Astrocyte (in vitro differentiated cells and primary cell): ENCODE measurements at regions not wholly inside any gene's neighbourhood (a gene's known extent, or its start where the extent isn't known, plus 50 kb on each side); places are given as distances from the start of the nearest gene placed in this dataset.

Source experiments
- DNase-seq: peaks from one replicate; pipeline ENCODE4 v3.0.0-alpha.2; 2010; ENCODE audit warnings: low read depth
- FAIRE-seq: peaks from 2 replicates; lab custom pipeline; 2011; peaks lifted over from hg19 to GRCh38; lab: Jason Lieb, UNC
- H2AFZ ChIP-seq: 2 replicates; pipeline ENCODE4 v1.6.0; 2012; ENCODE audit warnings: low read depth, low read length, inconsistent platforms
- H3K27ac ChIP-seq: 2 replicates; pipeline ENCODE4 v1.5.1; 2011; ENCODE audit warnings: low read depth, low read length, inconsistent platforms
- H3K27me3 ChIP-seq: 2 replicates; pipeline ENCODE4 v1.6.0; 2011; ENCODE audit warnings: low read length, inconsistent platforms; ENCODE audit not compliant: insufficient read depth
- H3K36me3 ChIP-seq: 2 replicates; pipeline ENCODE4 v1.5.1; 2011; ENCODE audit warnings: low read length, inconsistent platforms; ENCODE audit not compliant: insufficient read depth
- H3K4me1 ChIP-seq: 2 replicates; pipeline ENCODE4 v1.5.1; 2011; ENCODE audit warnings: low read length, inconsistent platforms; ENCODE audit not compliant: insufficient read depth
- H3K4me2 ChIP-seq: 2 replicates; pipeline ENCODE4 v1.6.0; 2012; ENCODE audit warnings: low read length, inconsistent platforms
- H3K4me3 ChIP-seq: 2 replicates; pipeline ENCODE4 v1.5.1; 2011; ENCODE audit warnings: low read depth, mild to moderate bottlenecking, low read length, inconsistent platforms; ENCODE audit not compliant: insufficient read depth
- H3K79me2 ChIP-seq: 2 replicates; pipeline ENCODE4 v1.6.0; 2012; ENCODE audit warnings: mild to moderate bottlenecking, low read length, inconsistent platforms; ENCODE audit not compliant: insufficient read depth
- H3K9ac ChIP-seq: 2 replicates; pipeline ENCODE4 v1.6.0; 2012; ENCODE audit warnings: mild to moderate bottlenecking, low read length, inconsistent platforms
- H3K9me3 ChIP-seq: 2 replicates; pipeline ENCODE4 v1.5.1; 2012; ENCODE audit warnings: low read depth, mild to moderate bottlenecking, low read length, inconsistent platforms; ENCODE audit not compliant: insufficient read depth
- H4K20me1 ChIP-seq: 2 replicates; pipeline ENCODE4 v1.6.0; 2012; ENCODE audit warnings: low read length, inconsistent platforms; ENCODE audit not compliant: insufficient read depth
- H3K27ac Mint-ChIP-seq: one replicate; pipeline ENCODE4 v1.8.0; 2021; ENCODE audit warnings: mild to moderate bottlenecking, mixed read lengths; ENCODE audit not compliant: unreplicated experiment
- H3K27me3 Mint-ChIP-seq: one replicate; pipeline ENCODE4 v1.8.0; 2021; ENCODE audit warnings: low read depth, mixed read lengths; ENCODE audit not compliant: unreplicated experiment
- H3K36me3 Mint-ChIP-seq: one replicate; pipeline ENCODE4 v1.8.0; 2021; ENCODE audit warnings: low read depth, mixed read lengths; ENCODE audit not compliant: unreplicated experiment
- H3K4me1 Mint-ChIP-seq: one replicate; pipeline ENCODE4 v1.8.0; 2021; ENCODE audit warnings: low read depth, mixed read lengths; ENCODE audit not compliant: unreplicated experiment
- H3K4me3 Mint-ChIP-seq: one replicate; pipeline ENCODE4 v1.8.0; 2021; ENCODE audit warnings: mild to moderate bottlenecking, moderate library complexity, mixed read lengths; ENCODE audit not compliant: unreplicated experiment
- H3K9me3 Mint-ChIP-seq: one replicate; pipeline ENCODE4 v1.8.0; 2021; ENCODE audit warnings: mild to moderate bottlenecking, mixed read lengths; ENCODE audit not compliant: unreplicated experiment
- CTCF ChIP-seq: IDR thresholded peaks from 2 replicates; pipeline ENCODE4 v1.5.1; 2011; ENCODE audit warnings: low read depth, mild to moderate bottlenecking, inconsistent platforms, low read length, moderate library complexity; ENCODE audit not compliant: insufficient read depth
- EZH2 ChIP-seq: IDR thresholded peaks from 2 replicates; pipeline ENCODE4 v1.6.1; 2012; ENCODE audit warnings: mild to moderate bottlenecking, low read length, inconsistent platforms; ENCODE audit not compliant: insufficient read depth

DNA sequence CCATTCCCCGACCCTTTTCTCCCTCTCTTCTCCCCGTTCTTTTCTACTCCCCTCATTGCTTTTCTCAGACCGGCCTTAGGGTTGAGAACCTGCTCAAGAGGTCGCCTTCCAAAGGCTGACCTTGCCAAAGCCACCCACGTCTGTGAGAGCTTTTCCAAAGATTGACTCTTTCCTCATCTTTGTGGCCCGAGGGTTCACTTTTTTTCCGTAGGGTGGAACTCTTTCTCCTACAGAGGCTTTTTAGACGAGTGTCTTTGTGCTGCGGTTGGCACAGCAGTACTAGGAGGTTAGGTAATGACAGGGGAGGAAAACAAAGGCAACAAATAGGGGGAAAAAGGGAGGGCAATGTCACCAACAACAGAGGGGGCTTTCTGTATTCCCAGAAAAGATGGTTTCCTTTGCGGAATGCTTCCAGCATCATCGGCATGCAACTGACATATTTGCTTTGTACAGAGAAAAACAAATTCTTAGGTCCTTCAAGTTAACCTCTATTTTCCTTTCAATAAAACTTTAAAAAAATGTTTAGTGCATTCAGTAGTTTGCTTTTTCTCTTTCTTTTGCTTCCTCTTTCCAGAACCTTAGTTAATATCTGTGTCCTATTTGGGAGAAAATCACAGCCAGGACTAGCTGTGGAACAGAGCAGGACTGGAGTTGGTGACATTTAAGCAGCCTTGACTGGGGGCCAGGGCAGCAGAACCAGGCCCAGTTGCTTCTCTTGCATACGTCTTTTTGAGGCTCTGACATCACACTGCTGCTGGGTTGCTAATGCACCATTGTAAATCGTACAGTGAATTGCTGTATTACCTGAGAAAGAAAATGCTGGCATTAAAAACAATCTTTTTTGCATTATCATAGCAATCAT lies 188.1 kb upstream of the FANCL start:
- no peaks in the 10 kb centered on the region for H3K27me3 ChIP-seq
- Mint-ChIP-seq H3K9me3 (no peaks in the 10 kb centered on the region), H3K27me3 (no peaks in the 10 kb centered on the region), H3K4me1 (peaks cover 8% of the 10 kb centered on the region), H3K4me3 (peak overlapping the region; percentile 87), H3K27ac (peak overlapping the region; percentile 95), H3K36me3 (no peaks in the 10 kb centered on the region)
- no peak overlapping the region for H3K27ac ChIP-seq
- TF ChIP-seq EZH2 (no peak), CTCF (no peak)
- H3K4me1 ChIP-seq = no peaks in the 10 kb centered on the region
- no peaks in the 10 kb centered on the region for H3K36me3 ChIP-seq
- peak overlapping the region; percentile 43 for H3K4me3 ChIP-seq
- H3K4me2 ChIP-seq = peak overlapping the region; percentile 94
- H3K79me2 ChIP-seq = no peaks in the 10 kb centered on the region
- H2AFZ ChIP-seq = peak overlapping the region; percentile 62
- no peaks in the 10 kb centered on the region for H4K20me1 ChIP-seq
- H3K9me3 ChIP-seq = no peaks in the 10 kb centered on the region
- FAIRE-seq (no peak), DNase-seq (no peak)
- H3K9ac ChIP-seq = no peak overlapping the region

- peaks cover 8% of the 10 kb centered on the region for H3K4me1 Mint-ChIP-seq
- no peaks in the 10 kb centered on the region for H3K9me3 ChIP-seq
- H3K79me2 ChIP-seq = no peaks in the 10 kb centered on the region
- no peak for FAIRE-seq
- DNase-seq = no peak
- H4K20me1 ChIP-seq = no peaks in the 10 kb centered on the region
- no peaks in the 10 kb centered on the region for H3K9me3 Mint-ChIP-seq
- peak overlapping the region; percentile 76 for H3K4me3 ChIP-seq
- no peak overlapping the region for H3K27ac ChIP-seq
- H3K36me3 ChIP-seq = no peaks in the 10 kb centered on the region
- H3K4me3 Mint-ChIP-seq = peak overlapping the region; percentile 90
- peak overlapping the region; percentile 88 for H2AFZ ChIP-seq
- no peaks in the 10 kb centered on the region for H3K27me3 Mint-ChIP-seq
- H3K4me1 ChIP-seq = no peaks in the 10 kb centered on the region
- no peaks in the 10 kb centered on the region for H3K27me3 ChIP-seq
- H3K9ac ChIP-seq = peak overlapping the region; percentile 72
- TF ChIP-seq EZH2 (no peak), CTCF (no peak)
- H3K27ac Mint-ChIP-seq = peak overlapping the region; percentile 77
- peak overlapping the region; percentile 94 for H3K4me2 ChIP-seq
- no peaks in the 10 kb centered on the region for H3K36me3 Mint-ChIP-seq
Observed at GRCh38 chr2:58428096-58429013, 187.2 kb upstream of the FANCL start.
